HL-60 (cell line): ENCODE measurements at regions not wholly inside any gene's neighbourhood (a gene's known extent, or its start where the extent isn't known, plus 50 kb on each side); places are given as distances from the start of the nearest gene placed in this dataset.

Source experiments
- DNase-seq, 2 experiments: peaks; one replicate each; pipeline ENCODE4 v3.0.0-alpha.2; 2010 to 2020; ENCODE audit warnings: low read depth in 1 of 2, low spot score in 1 of 2
- H3K27ac ChIP-seq: fragments of 250-450 bp; sonication (Bioruptor Pico); replicated peaks from 2 replicates; pipeline ENCODE4 v1.5.1; 2020; ENCODE audit warnings: mild to moderate bottlenecking, moderate library complexity
- H3K27me3 ChIP-seq: fragments of 250-450 bp; sonication (Bioruptor Pico); 2 replicates; pipeline ENCODE4 v1.5.1; 2021; ENCODE audit warnings: mild to moderate bottlenecking, moderate library complexity; ENCODE audit not compliant: insufficient read depth, poor library complexity, severe bottlenecking
- H3K4me3 ChIP-seq: replicated peaks from 2 replicates; pipeline ENCODE4 v1.5.1; 2011; ENCODE audit warnings: mild to moderate bottlenecking, control low read depth, low read length; ENCODE audit not compliant: insufficient read depth
- CTCF ChIP-seq: IDR thresholded peaks from one replicate; pipeline ENCODE4 v1.5.1; 2011; ENCODE audit warnings: low read length, control low read depth, inconsistent platforms; ENCODE audit not compliant: insufficient read depth
- GABPA ChIP-seq: IDR thresholded peaks from 2 replicates; pipeline ENCODE4 v1.6.1; 2012; ENCODE audit warnings: low read depth
- POLR2AphosphoS5 ChIP-seq: IDR thresholded peaks from 2 replicates; pipeline ENCODE4 v1.6.1; 2012; ENCODE audit warnings: low read depth
- REST ChIP-seq: IDR thresholded peaks from 2 replicates; pipeline ENCODE4 v1.6.1; 2012; ENCODE audit warnings: low read depth; ENCODE audit not compliant: insufficient replicate concordance
- SPI1 ChIP-seq: IDR thresholded peaks from 2 replicates; pipeline ENCODE4 v1.6.1; 2012; ENCODE audit warnings: low read depth, mild to moderate bottlenecking, borderline replicate concordance

DNA sequence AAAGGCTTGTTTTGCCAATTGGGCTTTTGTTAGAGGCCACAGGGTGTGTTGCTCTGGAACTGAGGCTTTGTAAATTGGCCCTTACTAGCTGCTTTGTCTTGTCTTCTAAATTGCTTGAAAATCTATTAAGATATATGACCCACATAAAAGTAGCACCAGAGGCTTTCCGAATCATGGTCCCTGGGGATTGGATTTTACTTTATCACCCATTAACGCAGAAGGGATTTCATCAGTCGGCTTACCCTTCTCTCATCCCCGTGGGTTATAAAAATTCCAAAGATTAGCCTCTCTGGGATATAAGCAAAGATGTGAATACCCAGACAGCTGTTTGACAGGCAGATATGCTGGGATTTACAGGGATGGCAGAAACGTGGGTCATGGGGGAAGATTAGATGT lies 98.3 kb upstream of the CHL1 start:
- DNase-seq: no peak
- TF ChIP-seq SPI1: no peak
- no peak for TF ChIP-seq CTCF
- no peak for TF ChIP-seq REST
- no peak for TF ChIP-seq GABPA
- TF ChIP-seq POLR2AphosphoS5: no peak
- H3K27me3 ChIP-seq: no peaks in the 10 kb centered on the region

DNA sequence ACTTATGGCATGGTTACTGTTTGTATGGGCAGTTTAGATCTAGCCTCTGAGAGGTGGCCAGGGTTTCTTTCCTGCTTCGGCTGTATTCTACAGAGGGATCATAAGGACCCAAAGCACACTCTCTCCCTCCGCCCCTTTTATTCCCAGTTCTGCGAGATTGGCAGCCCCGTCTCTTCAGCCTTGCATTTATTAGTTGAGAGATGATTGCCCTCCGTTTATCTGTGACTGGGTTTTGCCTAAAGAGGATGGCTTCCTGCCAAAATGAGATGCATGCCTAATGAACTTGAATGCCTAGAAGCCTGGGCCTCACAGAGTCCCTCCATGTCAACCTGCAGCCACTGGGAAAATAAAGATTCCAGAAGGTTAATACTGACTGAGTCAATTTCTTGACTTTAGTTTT lies 97.1 kb upstream of the CHL1 start:
- TF ChIP-seq SPI1 (no peak), REST (no peak), GABPA (no peak), CTCF (no peak), POLR2AphosphoS5 (no peak)
- no peak for DNase-seq
- no peak overlapping the region for H3K27ac ChIP-seq
- H3K4me3 ChIP-seq: no peak overlapping the region
- no peaks in the 10 kb centered on the region for H3K27me3 ChIP-seq

More for the DNA sequence above, 98.3 kb upstream of the CHL1 start:
- Histone ChIP-seq H3K27ac (no peak overlapping the region), H3K4me3 (no peak overlapping the region)

DNA sequence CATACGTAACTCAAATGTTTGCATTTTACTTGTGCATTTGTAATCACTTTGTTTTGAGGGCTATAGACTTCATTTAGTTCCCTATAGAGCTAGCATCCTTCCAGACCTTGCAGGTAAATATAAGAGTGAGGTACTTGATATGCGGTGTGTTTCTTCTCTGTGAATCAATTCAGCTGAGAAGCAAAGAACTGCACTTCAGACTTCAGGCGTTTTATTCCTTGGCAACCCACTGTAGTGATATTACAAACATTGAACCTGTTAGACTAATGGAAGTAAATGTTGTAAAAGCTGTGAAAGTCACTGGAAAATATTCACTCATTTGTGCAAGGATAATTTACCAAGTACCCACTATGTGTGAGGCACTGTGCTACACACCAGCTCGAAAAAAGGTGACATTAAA lies 94.1 kb upstream of the CHL1 start:
- Histone ChIP-seq H3K27me3 (no peaks in the 10 kb centered on the region), H3K4me3 (no peak overlapping the region), H3K27ac (no peak overlapping the region)
- TF ChIP-seq SPI1 (no peak), CTCF (no peak), GABPA (no peak), REST (no peak), POLR2AphosphoS5 (no peak)
- no peak for DNase-seq
